Activated naive CD4-positive, alpha-beta T cell treated with anti-CD3 and anti-CD28 coated beads, Interleukin-2, amount 50 U/mL, for 24 hours (primary cell): ENCODE measurements at regions not wholly inside any gene's neighbourhood (a gene's known extent, or its start where the extent isn't known, plus 50 kb on each side); places are given as distances from the start of the nearest gene placed in this dataset.

Experiments
- H3K27ac Mint-ChIP-seq: one replicate; pipeline ENCODE4 v1.8.0; 2021; ENCODE audit warnings: mild to moderate bottlenecking, mixed read lengths
- H3K27me3 Mint-ChIP-seq: one replicate; pipeline ENCODE4 v1.8.0; 2021; ENCODE audit warnings: mixed read lengths
- H3K36me3 Mint-ChIP-seq: one replicate; pipeline ENCODE4 v1.8.0; 2021; ENCODE audit warnings: mixed read lengths
- H3K4me1 Mint-ChIP-seq: one replicate; pipeline ENCODE4 v1.8.0; 2021; ENCODE audit warnings: mixed read lengths
- H3K4me3 Mint-ChIP-seq: one replicate; pipeline ENCODE4 v1.8.0; 2021; ENCODE audit warnings: mild to moderate bottlenecking, mixed read lengths
- H3K9me3 Mint-ChIP-seq: one replicate; pipeline ENCODE4 v1.8.0; 2021; ENCODE audit warnings: mixed read lengths

DNA sequence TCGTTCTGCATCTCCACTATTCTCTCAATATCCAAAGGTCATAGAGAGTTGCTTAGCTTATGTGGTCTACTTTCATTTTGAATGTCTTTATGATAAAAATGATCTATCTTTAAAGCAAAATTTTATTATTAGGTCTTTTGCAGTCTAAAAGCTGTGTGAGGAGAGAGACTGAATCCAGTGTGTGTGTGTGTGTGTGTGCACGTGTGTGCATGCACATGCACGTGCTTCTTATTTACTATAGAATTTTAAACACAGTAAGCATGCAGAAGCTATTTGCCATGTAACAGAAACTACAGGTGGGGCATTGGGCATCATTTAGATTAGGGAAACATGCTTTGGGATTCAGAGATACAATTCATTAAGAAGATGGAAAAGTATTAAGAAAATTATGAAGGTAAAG is 136.0 kb upstream of the SPRY2 start:
- Mint-ChIP-seq H3K9me3 (no peaks in the 10 kb centered on the region), H3K27ac (no peak overlapping the region), H3K27me3 (no peaks in the 10 kb centered on the region), H3K4me1 (no peaks in the 10 kb centered on the region), H3K4me3 (no peak overlapping the region), H3K36me3 (no peaks in the 10 kb centered on the region)

- Mint-ChIP-seq H3K4me3 (no peak overlapping the region), H3K9me3 (no peaks in the 10 kb centered on the region), H3K36me3 (no peaks in the 10 kb centered on the region), H3K27me3 (no peaks in the 10 kb centered on the region), H3K27ac (no peak overlapping the region), H3K4me1 (no peaks in the 10 kb centered on the region)
Measured at GRCh38 chr13:80475718-80476117, 134.8 kb upstream of the SPRY2 start.

GRCh38 chr13:80473695-80474094 is 132.8 kb upstream of the SPRY2 start:
- H3K27me3 Mint-ChIP-seq, result no peaks in the 10 kb centered on the region
- no peak overlapping the region for H3K4me3 Mint-ChIP-seq
- no peaks in the 10 kb centered on the region for H3K9me3 Mint-ChIP-seq
- no peak overlapping the region for H3K27ac Mint-ChIP-seq
- no peaks in the 10 kb centered on the region for H3K36me3 Mint-ChIP-seq
- H3K4me1 Mint-ChIP-seq, result no peaks in the 10 kb centered on the region

- Mint-ChIP-seq H3K9me3 (no peaks in the 10 kb centered on the region), H3K4me3 (no peak overlapping the region), H3K36me3 (no peaks in the 10 kb centered on the region), H3K27me3 (no peaks in the 10 kb centered on the region), H3K27ac (no peak overlapping the region), H3K4me1 (no peaks in the 10 kb centered on the region)
Measured at GRCh38 chr13:80469853-80470381, 129.0 kb upstream of the SPRY2 start.

GRCh38 chr13:80469105-80469852 is 128.4 kb upstream of the SPRY2 start:
- Mint-ChIP-seq H3K27me3 (no peaks in the 10 kb centered on the region), H3K27ac (no peak overlapping the region), H3K4me1 (no peaks in the 10 kb centered on the region), H3K9me3 (no peaks in the 10 kb centered on the region), H3K36me3 (no peaks in the 10 kb centered on the region), H3K4me3 (no peak overlapping the region)

DNA sequence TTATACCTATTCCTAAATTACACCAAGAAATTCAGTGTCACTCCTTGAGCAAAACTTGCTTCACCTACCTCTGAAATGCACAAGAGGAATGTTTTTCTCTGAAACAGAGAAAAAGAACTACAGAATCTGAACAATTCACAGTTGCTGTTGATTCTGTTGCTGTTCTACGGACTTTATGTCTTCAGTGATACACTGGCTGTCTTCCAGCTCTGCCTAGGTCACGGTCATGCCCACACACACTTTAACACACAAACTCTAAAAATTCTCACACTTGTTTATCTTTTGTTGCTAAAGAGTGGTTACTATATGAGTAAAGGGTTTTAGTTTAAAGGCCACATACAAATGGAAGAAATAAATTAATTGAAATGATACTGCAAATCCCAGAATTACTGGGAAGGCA is 124.4 kb upstream of the SPRY2 start:
- Mint-ChIP-seq H3K27me3 (no peaks in the 10 kb centered on the region), H3K36me3 (no peaks in the 10 kb centered on the region), H3K27ac (no peak overlapping the region), H3K9me3 (no peaks in the 10 kb centered on the region), H3K4me3 (no peak overlapping the region), H3K4me1 (no peaks in the 10 kb centered on the region)

DNA sequence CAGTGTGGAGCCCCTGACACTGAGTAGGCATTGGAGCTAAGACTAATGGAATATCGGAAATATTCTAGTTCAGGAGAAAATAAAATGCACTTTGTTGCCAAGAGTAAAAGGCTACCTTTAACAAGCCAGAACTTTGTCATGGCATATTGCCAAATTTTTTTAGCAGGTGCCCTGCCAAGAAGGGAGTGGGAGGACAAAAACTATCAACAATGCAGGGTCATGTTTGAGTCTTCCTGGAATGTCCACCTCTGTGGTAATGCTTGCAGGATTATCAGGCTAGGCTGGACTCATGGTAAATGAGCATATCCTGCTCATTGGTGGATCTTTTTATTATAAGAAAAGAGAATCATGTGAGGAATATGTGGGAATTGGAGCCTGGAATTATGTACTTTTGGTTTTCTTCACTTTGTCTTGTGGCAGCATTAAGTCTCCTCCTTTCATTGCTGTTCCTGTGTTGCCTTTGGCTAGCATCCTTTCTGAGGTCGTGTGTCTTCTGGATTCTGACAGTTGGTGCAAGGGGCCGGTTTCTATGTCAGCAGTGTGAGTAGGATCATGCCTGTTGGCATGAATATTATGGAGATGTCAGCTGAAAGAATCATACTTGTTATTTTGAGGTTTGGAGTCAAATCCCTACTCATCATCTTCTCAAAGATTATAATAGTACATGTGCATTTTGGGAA is 122.9 kb upstream of the SPRY2 start:
- no peaks in the 10 kb centered on the region for H3K27me3 Mint-ChIP-seq
- no peaks in the 10 kb centered on the region for H3K9me3 Mint-ChIP-seq
- no peak overlapping the region for H3K4me3 Mint-ChIP-seq
- no peaks in the 10 kb centered on the region for H3K4me1 Mint-ChIP-seq
- no peak overlapping the region for H3K27ac Mint-ChIP-seq
- no peaks in the 10 kb centered on the region for H3K36me3 Mint-ChIP-seq

- no peak overlapping the region for H3K27ac Mint-ChIP-seq
- no peaks in the 10 kb centered on the region for H3K27me3 Mint-ChIP-seq
- no peaks in the 10 kb centered on the region for H3K36me3 Mint-ChIP-seq
- no peaks in the 10 kb centered on the region for H3K4me1 Mint-ChIP-seq
- no peaks in the 10 kb centered on the region for H3K9me3 Mint-ChIP-seq
- H3K4me3 Mint-ChIP-seq, result no peak overlapping the region
Measured at GRCh38 chr13:80462567-80462966, 121.6 kb upstream of the SPRY2 start.

DNA sequence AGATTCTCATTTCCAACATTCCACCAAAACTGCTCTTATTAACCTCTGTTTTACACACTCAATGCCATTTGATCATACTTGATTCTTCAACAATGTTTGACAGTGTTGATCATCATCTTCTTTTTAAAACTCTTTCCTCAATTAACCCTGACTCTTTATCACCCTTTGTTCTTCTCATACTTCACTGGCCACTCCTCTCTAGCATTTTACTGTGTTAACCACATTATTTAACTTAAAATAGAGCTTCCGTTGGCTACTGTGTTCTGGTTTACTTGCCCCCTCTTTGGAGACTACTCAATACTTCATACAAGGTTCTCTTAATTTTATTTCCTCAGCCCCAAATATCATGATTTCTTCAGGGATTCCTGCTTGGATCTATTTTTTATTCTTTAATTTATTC is 121.1 kb upstream of the SPRY2 start:
- no peaks in the 10 kb centered on the region for H3K4me1 Mint-ChIP-seq
- H3K9me3 Mint-ChIP-seq, result no peaks in the 10 kb centered on the region
- H3K27me3 Mint-ChIP-seq, result no peaks in the 10 kb centered on the region
- no peaks in the 10 kb centered on the region for H3K36me3 Mint-ChIP-seq
- H3K27ac Mint-ChIP-seq, result no peak overlapping the region
- H3K4me3 Mint-ChIP-seq, result no peak overlapping the region

DNA sequence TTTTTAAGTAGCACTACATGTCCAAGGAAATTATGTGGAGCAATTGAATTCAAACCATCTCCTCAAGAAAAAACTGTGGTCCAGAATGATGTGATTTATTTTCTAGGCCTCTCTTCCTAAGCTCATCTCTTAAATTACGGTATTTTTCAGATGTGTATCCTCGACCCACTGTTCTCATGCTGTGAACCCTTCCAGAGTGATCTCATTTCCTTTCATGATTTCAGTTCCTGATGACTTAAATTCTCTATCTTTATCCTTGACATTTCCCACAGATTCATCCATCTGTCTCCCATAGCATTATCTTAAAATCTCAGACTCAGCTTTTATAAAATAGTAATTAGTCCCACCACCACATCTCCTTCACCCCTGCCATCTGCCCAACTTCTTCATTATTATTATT is 117.6 kb upstream of the SPRY2 start:
- Mint-ChIP-seq H3K27ac (no peak overlapping the region), H3K9me3 (peaks cover 5% of the 10 kb centered on the region), H3K4me3 (no peak overlapping the region), H3K27me3 (no peaks in the 10 kb centered on the region), H3K36me3 (no peaks in the 10 kb centered on the region), H3K4me1 (no peaks in the 10 kb centered on the region)

DNA sequence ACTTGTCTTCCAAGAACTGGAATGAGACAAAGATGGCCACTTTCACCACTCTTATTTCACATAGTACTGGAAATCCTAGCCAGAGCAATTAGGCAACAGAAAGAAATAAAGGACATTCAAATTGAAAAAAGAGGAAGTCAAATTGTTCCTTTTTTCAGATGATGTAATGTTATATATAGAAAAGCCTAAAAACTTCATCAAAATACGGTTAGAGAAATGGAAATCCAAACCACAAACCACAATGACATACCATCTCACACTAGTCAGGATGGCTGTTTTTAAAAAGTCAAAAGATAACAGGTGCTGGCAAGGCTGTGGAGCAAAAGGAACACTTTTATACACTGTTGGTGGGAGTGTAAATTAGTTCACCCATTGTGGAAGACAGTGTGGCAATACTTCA is 113.3 kb upstream of the SPRY2 start:
- Mint-ChIP-seq H3K27ac (no peak overlapping the region), H3K36me3 (no peaks in the 10 kb centered on the region), H3K9me3 (peaks cover 5% of the 10 kb centered on the region), H3K4me3 (no peak overlapping the region), H3K27me3 (no peaks in the 10 kb centered on the region), H3K4me1 (no peaks in the 10 kb centered on the region)

DNA sequence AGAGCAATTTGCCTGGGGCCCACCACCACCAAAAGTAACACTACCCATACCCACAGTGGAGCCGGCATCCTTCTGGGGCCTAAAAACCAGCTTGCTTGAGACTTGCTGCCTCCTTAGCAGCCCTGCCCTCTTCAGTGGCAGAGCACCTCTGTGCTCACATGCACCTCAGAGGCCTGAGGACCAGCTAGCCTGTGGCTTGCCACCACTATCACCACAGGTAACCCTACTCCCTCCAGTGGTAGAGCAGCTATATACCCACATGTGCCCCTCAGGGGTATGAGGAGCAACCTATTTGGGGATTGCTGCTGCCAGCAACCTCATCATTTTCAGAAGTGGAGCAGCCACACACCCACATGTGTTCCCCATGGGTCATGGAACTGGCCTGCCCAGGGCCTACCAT is 111.4 kb upstream of the SPRY2 start:
- H3K4me1 Mint-ChIP-seq, result no peaks in the 10 kb centered on the region

DNA sequence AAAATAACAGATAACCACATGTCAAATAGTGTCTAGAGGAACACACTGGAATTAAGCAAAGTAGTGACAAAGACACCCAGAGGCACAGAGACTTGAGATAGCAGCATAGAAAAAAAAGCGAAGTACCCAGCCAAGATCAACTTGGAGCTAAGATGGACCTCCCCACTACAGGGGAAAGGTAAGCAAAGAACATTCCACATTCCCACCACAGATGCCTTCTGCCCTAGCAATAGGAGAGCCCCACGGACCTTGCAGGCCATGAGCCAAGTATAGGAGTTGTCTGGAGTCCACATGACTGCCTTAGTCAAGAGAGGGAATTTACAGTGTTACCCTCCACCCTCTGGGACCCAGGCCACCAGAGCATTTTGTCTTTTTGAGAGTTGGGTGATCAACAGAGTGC is 110.7 kb upstream of the SPRY2 start:
- H3K27ac Mint-ChIP-seq, result no peak overlapping the region
- no peaks in the 10 kb centered on the region for H3K4me1 Mint-ChIP-seq
- no peaks in the 10 kb centered on the region for H3K27me3 Mint-ChIP-seq
- no peaks in the 10 kb centered on the region for H3K36me3 Mint-ChIP-seq
- no peak overlapping the region for H3K4me3 Mint-ChIP-seq
- H3K9me3 Mint-ChIP-seq, result peaks cover 5% of the 10 kb centered on the region

More for the DNA sequence above, 111.4 kb upstream of the SPRY2 start:
- Mint-ChIP-seq H3K36me3 (no peaks in the 10 kb centered on the region), H3K27me3 (no peaks in the 10 kb centered on the region), H3K27ac (no peak overlapping the region), H3K9me3 (peaks cover 5% of the 10 kb centered on the region), H3K4me3 (no peak overlapping the region)

DNA sequence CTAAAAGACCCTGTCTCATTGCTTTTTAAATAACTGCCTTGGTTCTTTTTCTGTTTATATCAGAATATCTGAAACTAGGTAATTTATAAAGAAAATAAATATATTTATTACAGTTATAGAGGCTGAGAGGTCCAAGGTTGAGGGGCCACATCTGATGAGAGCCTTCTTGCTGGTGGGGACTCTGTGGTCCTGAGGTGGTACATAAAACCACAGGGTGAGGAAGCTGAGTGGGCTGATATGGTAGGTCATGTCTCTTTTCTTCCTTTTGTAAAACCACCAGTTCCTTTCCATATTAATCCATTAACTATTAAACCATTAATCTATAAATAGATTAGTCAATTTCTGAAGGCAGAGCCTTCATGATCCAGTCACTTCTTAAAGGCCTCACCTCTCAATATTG is 109.5 kb upstream of the SPRY2 start:
- no peaks in the 10 kb centered on the region for H3K9me3 Mint-ChIP-seq
- no peaks in the 10 kb centered on the region for H3K27me3 Mint-ChIP-seq
- no peak overlapping the region for H3K4me3 Mint-ChIP-seq
- no peaks in the 10 kb centered on the region for H3K4me1 Mint-ChIP-seq
- no peaks in the 10 kb centered on the region for H3K36me3 Mint-ChIP-seq
- H3K27ac Mint-ChIP-seq, result no peak overlapping the region

DNA sequence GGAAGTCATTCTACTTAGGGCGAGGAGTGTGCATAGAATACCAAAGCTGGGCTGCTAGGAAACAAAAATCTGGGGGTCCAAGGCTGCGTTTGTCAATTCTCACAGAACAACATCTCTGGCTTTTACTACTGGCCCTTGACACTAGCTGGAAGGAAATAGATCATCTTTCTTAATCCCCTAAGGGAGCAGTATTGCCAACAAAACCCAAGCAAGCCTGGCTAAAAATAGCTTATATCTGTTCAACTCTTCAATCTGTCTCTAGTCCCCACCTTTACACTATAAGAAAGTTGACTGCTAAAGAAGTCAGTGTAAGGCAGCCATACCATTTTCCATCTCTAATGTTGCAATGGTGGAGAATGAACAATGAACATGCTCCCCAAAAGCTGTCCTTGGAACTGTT is 107.8 kb upstream of the SPRY2 start:
- Mint-ChIP-seq H3K4me1 (no peaks in the 10 kb centered on the region), H3K27ac (no peak overlapping the region), H3K36me3 (no peaks in the 10 kb centered on the region), H3K4me3 (no peak overlapping the region), H3K9me3 (peaks cover 4% of the 10 kb centered on the region), H3K27me3 (no peaks in the 10 kb centered on the region)

DNA sequence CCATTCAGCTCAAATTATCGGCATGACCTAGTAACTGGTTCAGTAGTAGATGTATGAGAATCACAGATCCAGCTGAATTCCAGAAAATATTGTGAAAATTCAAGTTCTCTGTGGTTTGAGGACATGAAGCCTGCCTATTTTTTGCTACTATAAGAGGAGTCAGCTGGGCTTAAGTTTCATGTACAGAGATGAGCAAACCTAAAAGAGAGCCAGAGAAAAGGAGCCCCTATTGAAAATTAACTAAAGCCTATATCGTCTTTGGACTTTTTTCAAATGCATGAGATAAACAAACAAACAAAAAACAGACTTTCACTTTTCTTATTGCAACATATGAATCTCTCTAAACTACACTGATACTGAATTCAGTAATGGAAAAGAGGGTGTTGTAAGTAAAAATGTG is 106.8 kb upstream of the SPRY2 start:
- peaks cover 13% of the 10 kb centered on the region for H3K9me3 Mint-ChIP-seq
- H3K4me3 Mint-ChIP-seq, result no peak overlapping the region
- H3K27ac Mint-ChIP-seq, result no peak overlapping the region
- H3K36me3 Mint-ChIP-seq, result no peaks in the 10 kb centered on the region
- H3K27me3 Mint-ChIP-seq, result no peaks in the 10 kb centered on the region
- no peaks in the 10 kb centered on the region for H3K4me1 Mint-ChIP-seq
